ENCODE measurements at regions not wholly inside any gene's neighbourhood (a gene's known extent, or its start where the extent isn't known, plus 50 kb on each side); places are given as distances from the start of the nearest gene placed in this dataset.

- no peak for DNase-seq
- no peaks in the 10 kb centered on the region; the same call in 1 of the 2 replicates for H3K27me3 Mint-ChIP-seq (ENCODE audit: insufficient read depth)
- H3K27ac Mint-ChIP-seq: no peak overlapping the region
- peaks cover 26% of the 10 kb centered on the region for H3K36me3 Mint-ChIP-seq (ENCODE audit: low read depth)
- peaks cover 20% of the 10 kb centered on the region for H3K9me3 Mint-ChIP-seq
- H3K4me3 Mint-ChIP-seq: no peak overlapping the region
- H3K4me1 Mint-ChIP-seq (ENCODE audit: low read depth): peaks cover 15% of the 10 kb centered on the region
- TF ChIP-seq CTCF (IDR thresholded peaks at IDR 0.05): no peak
These were observed 1275.2 kb upstream of the CNTN5 start for GRCh38 chr11:97745515-97746050.

GRCh38 chr11:97746818-97747217 lies 1273.9 kb upstream of the CNTN5 start:
- Mint-ChIP-seq H3K9me3 (peaks cover 20% of the 10 kb centered on the region), H3K4me3 (no peak overlapping the region), H3K36me3 (ENCODE audit: low read depth) (peaks cover 26% of the 10 kb centered on the region), H3K27ac (no peak overlapping the region), H3K4me1 (ENCODE audit: low read depth) (peaks cover 13% of the 10 kb centered on the region), H3K27me3 (ENCODE audit: insufficient read depth) (no peaks in the 10 kb centered on the region; the same call in 1 of the 2 replicates)
- no peak for DNase-seq
- TF ChIP-seq CTCF (IDR thresholded peaks at IDR 0.05): no peak

- H3K27ac Mint-ChIP-seq: no peak overlapping the region
- DNase-seq: no peak
- H3K27me3 Mint-ChIP-seq (ENCODE audit: insufficient read depth): no peaks in the 10 kb centered on the region
- TF ChIP-seq CTCF (IDR thresholded peaks at IDR 0.05): no peak
- H3K4me3 Mint-ChIP-seq: no peak overlapping the region
- H3K36me3 Mint-ChIP-seq (ENCODE audit: low read depth): peaks cover under 1% of the 10 kb centered on the region; the same call in 1 of the 2 replicates
- H3K9me3 Mint-ChIP-seq: peaks cover under 1% of the 10 kb centered on the region; the same call in 1 of the 2 replicates
- peaks cover 15% of the 10 kb centered on the region for H3K4me1 Mint-ChIP-seq (ENCODE audit: low read depth)
These were observed 1269.3 kb upstream of the CNTN5 start for GRCh38 chr11:97751405-97751804.

GRCh38 chr11:97751952-97752351 lies 1268.8 kb upstream of the CNTN5 start:
- Mint-ChIP-seq H3K4me1 (ENCODE audit: low read depth) (peaks cover 20% of the 10 kb centered on the region), H3K4me3 (no peak overlapping the region), H3K36me3 (ENCODE audit: low read depth) (no peaks in the 10 kb centered on the region), H3K27me3 (ENCODE audit: insufficient read depth) (no peaks in the 10 kb centered on the region), H3K9me3 (no peaks in the 10 kb centered on the region), H3K27ac (no peak overlapping the region)
- TF ChIP-seq CTCF (IDR thresholded peaks at IDR 0.05): no peak
- DNase-seq: no peak

- Mint-ChIP-seq H3K27ac (no peak overlapping the region), H3K27me3 (ENCODE audit: insufficient read depth) (no peaks in the 10 kb centered on the region; the same call in 1 of the 2 replicates), H3K4me3 (no peak overlapping the region), H3K36me3 (ENCODE audit: low read depth) (no peaks in the 10 kb centered on the region), H3K4me1 (ENCODE audit: low read depth) (peaks cover 27% of the 10 kb centered on the region), H3K9me3 (no peaks in the 10 kb centered on the region)
- no peak for TF ChIP-seq CTCF (IDR thresholded peaks at IDR 0.05)
- no peak for DNase-seq
These were observed 1265.8 kb upstream of the CNTN5 start for GRCh38 chr11:97754976-97755375.
